OCI-LY7 (cell line): ENCODE measurements at regions not wholly inside any gene's neighbourhood (a gene's known extent, or its start where the extent isn't known, plus 50 kb on each side); places are given as distances from the start of the nearest gene placed in this dataset.

Experiments used
- BruUV-seq: library from RNA; stranded (reverse); fragments of 400-500 nt; replicated peaks from 2 replicates; lab custom pipeline; 2021; lab: Mats Ljungman, UMichigan
- CTCF ChIA-PET: fragments of 300-600 bp; sonication (Branson Sonifier 250); formaldehyde crosslinking; loops from one replicate; lab custom pipeline; 2022; ENCODE audit warnings: antibody characterized with exemption; ENCODE audit not compliant: unreplicated experiment; lab: Charles Lee
- POLR2A ChIA-PET: fragments of 300-600 bp; sonication (Branson Sonifier 250); formaldehyde crosslinking; loops from one replicate; lab custom pipeline; 2022; ENCODE audit warnings: antibody characterized with exemption; lab: Charles Lee
- DNase-seq: peaks from one replicate; pipeline ENCODE4 v3.0.0-alpha.2; 2015; ENCODE audit warnings: low spot score
- H2AFZ ChIP-seq: fragments of 200-600 bp; sonication (generic), shearing (Covaris generic); 2 replicates; pipeline ENCODE4 v1.6.1; 2014; ENCODE audit warnings: mild to moderate bottlenecking, antibody characterized with exemption, low read length, moderate library complexity
- H3K27ac ChIP-seq: fragments of 200-600 bp; sonication (generic); 2 replicates; pipeline ENCODE4 v1.5.1; 2014; ENCODE audit warnings: mixed run types, low read depth, mild to moderate bottlenecking, moderate library complexity, low read length, inconsistent platforms; ENCODE audit not compliant: poor library complexity, severe bottlenecking
- H3K36me3 ChIP-seq: fragments of 200-600 bp; sonication (generic); 2 replicates; pipeline ENCODE4 v1.6.1; 2014; ENCODE audit warnings: mild to moderate bottlenecking, antibody characterized with exemption, low read length, moderate library complexity, mixed read lengths; ENCODE audit not compliant: insufficient read depth
- H3K4me1 ChIP-seq: fragments of 200-600 bp; sonication (generic); 2 replicates; pipeline ENCODE4 v1.5.1; 2014; ENCODE audit warnings: mild to moderate bottlenecking, low read length; ENCODE audit not compliant: insufficient read depth, poor library complexity, severe bottlenecking
- H3K4me2 ChIP-seq: fragments of 200-600 bp; sonication (generic); 2 replicates; pipeline ENCODE4 v1.6.1; 2014; ENCODE audit warnings: mild to moderate bottlenecking, low read length
- H3K4me3 ChIP-seq: fragments of 200-600 bp; sonication (generic); 2 replicates; pipeline ENCODE4 v1.5.1; 2014; ENCODE audit warnings: mild to moderate bottlenecking, low read depth, low read length; ENCODE audit not compliant: poor library complexity, severe bottlenecking
- H3K79me2 ChIP-seq: fragments of 200-600 bp; sonication (generic); 2 replicates; pipeline ENCODE4 v1.6.1; 2016; ENCODE audit warnings: low read depth, mild to moderate bottlenecking, low read length, moderate library complexity, mixed read lengths; ENCODE audit not compliant: insufficient read depth
- H3K9me2 ChIP-seq: fragments of 200-600 bp; sonication (generic); 2 replicates; pipeline ENCODE4 v1.6.1; 2016; ENCODE audit warnings: mild to moderate bottlenecking, low read length, mixed read lengths; ENCODE audit not compliant: insufficient read depth
- H3K9me3 ChIP-seq: fragments of 200-600 bp; sonication (generic); 2 replicates; pipeline ENCODE4 v1.6.1; 2014; ENCODE audit warnings: mild to moderate bottlenecking, mixed run types, low read length, mixed read lengths
- H4K20me1 ChIP-seq: fragments of 200-600 bp; sonication (generic); 2 replicates; pipeline ENCODE4 v1.6.1; 2014; ENCODE audit warnings: mild to moderate bottlenecking, antibody characterized with exemption, low read length, moderate library complexity, mixed read lengths; ENCODE audit not compliant: insufficient read depth
- EZH2phosphoT487 ChIP-seq: fragments of 200-600 bp; sonication (generic); IDR thresholded peaks from 2 replicates; pipeline ENCODE4 v1.6.1; 2018; ENCODE audit warnings: low read depth, borderline replicate concordance, mild to moderate bottlenecking, mixed run types, antibody characterized with exemption, low read length, moderate library complexity, mixed read lengths
- intact Hi-C: fragments of 100-400 bp; cut with micrococcal nuclease; formaldehyde crosslinking; loops from one replicate; pipeline ENCODE4 v1.10.0; 2022; ENCODE audit not compliant: unreplicated experiment
- TF ChIP-seq, protein P1 (sequence below): fragments of 200-600 bp; sonication (generic); conservative IDR thresholded peaks from 2 replicates; pipeline ENCODE4 v1.5.1; 2014; ENCODE audit warnings: mild to moderate bottlenecking, antibody characterized with exemption, low read length, moderate library complexity, mixed read lengths

DNA sequence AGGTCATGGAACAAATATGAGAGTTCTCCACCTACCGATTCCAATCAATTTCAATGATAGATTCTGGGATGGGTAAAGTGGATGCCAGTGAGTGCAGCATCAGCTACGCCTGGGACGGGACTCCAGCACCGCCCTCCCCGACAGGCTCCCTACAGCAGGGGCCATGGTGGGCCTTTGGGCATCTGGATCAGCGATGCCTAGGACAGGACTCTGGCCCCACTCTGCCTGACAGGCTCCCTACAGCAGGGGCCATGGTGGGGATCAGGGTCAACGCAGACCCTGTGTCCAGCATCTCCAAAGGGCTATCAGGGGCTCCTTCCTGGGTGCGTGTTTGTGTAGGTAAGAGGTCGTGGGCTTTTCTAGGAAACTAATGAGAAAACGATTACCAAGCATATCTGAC lies 111.2 kb upstream of the TCERG1L start:
- Histone ChIP-seq H3K27ac (no peak overlapping the region), H3K4me1 (no peaks in the 10 kb centered on the region), H4K20me1 (no peaks in the 10 kb centered on the region), H3K79me2 (no peaks in the 10 kb centered on the region), H3K9me3 (no peaks in the 10 kb centered on the region), H3K4me3 (no peak overlapping the region), H3K9me2 (no peaks in the 10 kb centered on the region), H2AFZ (no peak overlapping the region), H3K4me2 (no peak overlapping the region), H3K36me3 (no peaks in the 10 kb centered on the region)
- intact Hi-C loops, result no loop called here
- no peak for DNase-seq
- BruUV-seq, result no TSS peak
- TF ChIP-seq, protein P1, sequence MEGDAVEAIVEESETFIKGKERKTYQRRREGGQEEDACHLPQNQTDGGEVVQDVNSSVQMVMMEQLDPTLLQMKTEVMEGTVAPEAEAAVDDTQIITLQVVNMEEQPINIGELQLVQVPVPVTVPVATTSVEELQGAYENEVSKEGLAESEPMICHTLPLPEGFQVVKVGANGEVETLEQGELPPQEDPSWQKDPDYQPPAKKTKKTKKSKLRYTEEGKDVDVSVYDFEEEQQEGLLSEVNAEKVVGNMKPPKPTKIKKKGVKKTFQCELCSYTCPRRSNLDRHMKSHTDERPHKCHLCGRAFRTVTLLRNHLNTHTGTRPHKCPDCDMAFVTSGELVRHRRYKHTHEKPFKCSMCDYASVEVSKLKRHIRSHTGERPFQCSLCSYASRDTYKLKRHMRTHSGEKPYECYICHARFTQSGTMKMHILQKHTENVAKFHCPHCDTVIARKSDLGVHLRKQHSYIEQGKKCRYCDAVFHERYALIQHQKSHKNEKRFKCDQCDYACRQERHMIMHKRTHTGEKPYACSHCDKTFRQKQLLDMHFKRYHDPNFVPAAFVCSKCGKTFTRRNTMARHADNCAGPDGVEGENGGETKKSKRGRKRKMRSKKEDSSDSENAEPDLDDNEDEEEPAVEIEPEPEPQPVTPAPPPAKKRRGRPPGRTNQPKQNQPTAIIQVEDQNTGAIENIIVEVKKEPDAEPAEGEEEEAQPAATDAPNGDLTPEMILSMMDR, result no peak
- no peak for TF ChIP-seq EZH2phosphoT487
- ChIA-PET POLR2A (no interaction called here), CTCF (no interaction called here)

DNA sequence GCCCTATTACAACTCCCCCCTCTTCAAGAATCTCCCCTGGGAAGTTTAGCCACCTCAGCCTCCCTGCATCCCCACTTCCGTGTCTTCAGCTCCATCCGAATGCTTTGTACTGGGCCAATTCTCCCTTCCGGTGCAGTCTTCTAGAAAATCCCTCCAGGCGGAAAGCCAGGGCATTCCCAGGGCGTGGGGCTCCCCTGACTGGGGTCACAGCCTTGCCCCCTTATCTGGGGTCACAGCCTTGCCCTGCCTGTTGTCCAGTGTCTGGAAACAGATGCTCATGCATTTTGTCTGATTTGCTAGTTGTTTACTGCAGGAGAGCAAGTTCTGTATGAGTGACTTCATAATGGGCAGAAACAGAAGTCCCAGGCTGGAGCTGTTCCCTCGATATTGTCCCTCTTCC lies 112.5 kb upstream of the TCERG1L start:
- Histone ChIP-seq H3K4me2 (no peak overlapping the region), H2AFZ (no peak overlapping the region), H3K4me1 (no peaks in the 10 kb centered on the region), H3K79me2 (no peaks in the 10 kb centered on the region), H4K20me1 (no peaks in the 10 kb centered on the region), H3K9me3 (no peaks in the 10 kb centered on the region), H3K36me3 (no peaks in the 10 kb centered on the region), H3K9me2 (no peaks in the 10 kb centered on the region), H3K27ac (no peak overlapping the region), H3K4me3 (no peak overlapping the region)
- BruUV-seq, result no TSS peak
- ChIA-PET CTCF (no interaction called here), POLR2A (no interaction called here)
- intact Hi-C loops, result no loop called here
- TF ChIP-seq, protein P1, result no peak
- no peak for TF ChIP-seq EZH2phosphoT487
- no peak for DNase-seq

DNA sequence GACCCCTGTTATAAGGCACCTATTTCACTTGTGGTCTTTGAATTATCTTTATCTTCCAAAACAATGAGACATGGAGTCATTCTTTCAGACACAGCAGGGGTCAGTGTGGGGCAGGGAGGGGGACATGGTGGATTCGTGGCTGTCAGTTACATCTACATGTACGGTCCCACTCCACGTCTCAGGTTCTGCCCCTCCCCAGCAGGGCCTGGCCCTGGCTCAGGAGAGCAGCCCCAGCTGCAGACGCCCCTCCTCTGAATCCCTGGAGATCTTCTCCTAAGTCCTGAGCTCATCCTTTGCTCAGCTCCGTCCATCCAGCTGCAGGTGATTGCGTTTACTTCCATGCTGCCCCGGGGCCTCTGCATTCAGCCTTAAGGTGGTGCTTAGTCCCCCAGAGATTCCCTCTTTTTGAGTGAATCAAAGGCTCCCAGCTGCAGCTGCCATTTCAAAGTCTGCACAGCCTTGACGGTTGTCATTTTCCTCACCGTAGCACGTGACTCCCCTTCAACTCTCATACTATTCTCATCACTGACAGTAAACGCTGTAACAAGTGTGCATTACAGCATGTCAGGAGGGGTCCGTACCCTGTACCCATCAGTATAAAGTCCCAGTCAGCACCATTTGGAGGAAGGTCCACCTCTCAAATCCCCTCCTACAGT lies 113.4 kb upstream of the TCERG1L start:
- Histone ChIP-seq H3K36me3 (no peaks in the 10 kb centered on the region), H3K4me2 (no peak overlapping the region), H3K4me1 (no peaks in the 10 kb centered on the region), H3K79me2 (no peaks in the 10 kb centered on the region), H2AFZ (no peak overlapping the region), H3K27ac (no peak overlapping the region), H3K9me2 (no peaks in the 10 kb centered on the region), H4K20me1 (no peaks in the 10 kb centered on the region), H3K9me3 (no peaks in the 10 kb centered on the region), H3K4me3 (no peak overlapping the region)
- DNase-seq, result no peak
- POLR2A ChIA-PET, result interaction anchor here (0.6 kb wide), 1 partner anchor 1736 kb away, joined by 3 read pairs; no protein-coding TSS in a partner anchor
- intact Hi-C loops, result no loop called here
- TF ChIP-seq, protein P1, result no peak
- TF ChIP-seq EZH2phosphoT487, result no peak
- BruUV-seq, result no TSS peak
- CTCF ChIA-PET, result no interaction called here
